LHCN-M2 (cell line): ENCODE measurements at regions not wholly inside any gene's neighbourhood (a gene's known extent, or its start where the extent isn't known, plus 50 kb on each side); places are given as distances from the start of the nearest gene placed in this dataset.
"Not testable (repeated sequence)": the region's sequence is repeated elsewhere in the genome, so short reads cannot be mapped to it uniquely, and the experiment has no call there.

Experiments
- DNase-seq: peaks from one replicate; pipeline ENCODE4 v3.0.0-alpha.2; 2012; ENCODE audit warnings: low read depth

DNA sequence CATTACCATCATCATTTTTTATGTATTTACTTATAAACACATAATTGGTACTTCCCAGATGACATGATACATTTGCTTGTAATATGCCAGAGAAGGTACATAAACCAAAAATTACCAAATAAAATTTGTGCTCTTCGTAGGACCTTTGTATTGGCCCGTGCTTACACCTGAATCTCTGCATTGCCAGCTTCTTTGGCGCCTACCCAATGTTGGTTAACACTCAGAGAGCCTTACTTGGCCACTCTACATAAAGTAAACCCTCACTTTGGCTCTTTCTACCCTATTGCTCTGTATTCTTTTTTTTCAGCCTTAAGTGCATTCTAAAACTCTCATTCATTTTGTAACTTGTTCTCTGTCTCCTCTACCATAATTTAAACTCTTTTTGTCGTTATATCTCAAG is 148.1 kb upstream of the ZNF608 start:
- DNase-seq, result no peak

DNA sequence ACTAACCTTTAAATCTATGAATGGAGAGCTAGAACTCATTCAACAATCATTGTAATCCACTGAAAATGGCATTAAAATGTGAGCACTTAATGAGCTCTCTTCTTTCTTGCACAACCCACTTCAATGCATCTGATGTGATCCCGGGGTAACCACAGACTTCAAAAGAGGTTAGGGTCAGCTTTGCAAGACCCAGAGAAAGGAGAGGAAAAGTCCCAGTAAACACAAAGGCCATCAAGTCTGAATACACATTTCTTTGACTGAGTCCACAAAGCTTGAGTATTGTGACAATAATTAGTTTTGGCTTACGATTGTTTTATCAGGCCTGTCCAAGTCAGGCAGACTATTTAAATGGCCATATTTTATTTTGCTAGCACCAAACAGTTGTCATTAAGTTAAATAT is 148.8 kb upstream of the ZNF608 start:
- no peak for DNase-seq

DNA sequence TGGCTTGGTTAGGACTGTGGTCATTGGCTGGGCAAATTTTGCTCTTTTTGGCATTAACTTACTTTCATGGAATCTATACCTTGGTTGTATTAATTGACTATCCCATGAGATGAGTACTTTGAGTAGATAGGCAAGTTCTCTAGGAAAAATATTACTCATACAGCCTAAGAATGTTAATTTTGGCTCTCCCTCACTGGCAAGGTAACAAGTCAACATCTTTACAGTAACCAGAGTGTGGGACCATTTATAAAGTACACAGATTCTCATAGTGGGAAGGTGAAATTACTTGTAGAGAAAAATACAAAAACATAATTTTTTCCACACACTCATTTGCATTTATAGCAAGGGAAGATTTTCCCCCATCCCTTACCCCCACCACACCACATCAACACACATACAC is 154.6 kb upstream of the ZNF608 start:
- no peak for DNase-seq

DNA sequence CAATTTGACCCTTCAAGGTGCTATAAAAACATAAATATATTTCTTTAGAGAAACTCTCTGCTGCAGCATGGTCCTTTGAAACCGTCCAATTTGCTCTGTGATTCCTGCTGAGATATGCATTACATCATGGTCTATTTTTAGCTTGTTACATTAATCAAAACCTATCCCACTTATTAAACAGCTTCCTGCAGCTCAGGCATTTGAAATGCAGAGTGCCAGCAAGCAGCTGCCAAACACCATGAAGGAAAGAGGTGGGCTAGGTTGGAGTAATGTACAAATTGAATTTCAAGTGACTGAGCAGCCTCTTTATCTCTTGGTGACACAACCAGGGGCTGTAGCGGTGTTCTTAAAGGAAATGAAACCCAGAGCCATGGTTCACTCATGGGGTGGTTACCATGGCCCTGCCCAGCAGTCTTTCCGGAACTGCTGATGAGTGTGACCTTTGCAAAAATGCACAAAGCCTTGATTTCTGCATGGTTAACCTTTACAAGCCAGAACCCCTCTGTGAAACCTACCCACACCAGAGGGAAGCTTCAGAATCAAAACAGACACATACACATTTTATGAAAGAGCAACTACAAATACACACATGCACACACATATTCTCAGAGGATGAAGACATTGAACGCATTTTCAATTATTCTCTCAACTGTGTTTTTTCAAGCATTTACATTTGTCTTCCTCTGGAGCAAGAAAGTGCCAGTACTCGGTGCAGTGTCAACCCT is 155.8 kb upstream of the ZNF608 start:
- DNase-seq, result peak; percentile 13

DNA sequence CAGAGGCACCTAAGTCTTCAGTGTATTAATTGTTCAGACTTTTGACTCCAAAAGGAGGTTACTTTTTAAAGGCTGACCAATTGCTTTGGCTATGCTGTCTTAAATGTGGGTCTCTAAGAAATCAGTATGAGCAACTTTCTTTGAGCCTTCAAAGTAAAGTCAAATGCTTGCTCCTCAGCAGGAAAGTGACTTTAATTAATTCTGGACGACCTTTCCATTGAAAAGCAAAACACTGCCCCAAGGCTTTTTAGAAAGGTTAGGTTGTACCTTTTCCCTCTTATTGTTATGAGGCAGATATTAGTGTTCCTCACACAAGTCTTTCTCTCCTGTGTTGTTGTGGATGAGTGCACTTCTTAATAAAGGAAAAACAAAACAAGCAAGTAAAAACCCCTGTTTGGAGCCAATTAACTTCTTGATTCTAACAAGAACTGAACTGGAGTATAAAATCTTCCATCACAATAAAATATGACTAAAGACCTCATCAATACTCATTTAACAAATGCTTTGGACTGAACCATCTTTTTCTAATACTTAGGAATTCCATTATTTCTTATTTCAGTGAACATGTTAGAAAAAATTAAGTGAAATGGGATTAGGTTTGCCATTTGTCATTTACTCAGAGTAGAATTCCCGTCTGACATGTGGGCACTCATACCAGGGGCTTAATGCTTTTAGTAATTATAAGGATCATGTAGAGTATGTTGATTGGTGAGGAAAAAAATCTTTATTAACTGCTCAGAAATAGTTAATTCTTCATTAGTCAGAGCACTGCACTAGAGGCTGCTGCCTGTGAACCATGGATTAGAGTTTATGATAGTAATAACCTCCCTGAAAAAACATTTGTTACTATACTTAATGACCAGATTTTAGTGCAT is 159.1 kb upstream of the ZNF608 start:
- no peak for DNase-seq

DNA sequence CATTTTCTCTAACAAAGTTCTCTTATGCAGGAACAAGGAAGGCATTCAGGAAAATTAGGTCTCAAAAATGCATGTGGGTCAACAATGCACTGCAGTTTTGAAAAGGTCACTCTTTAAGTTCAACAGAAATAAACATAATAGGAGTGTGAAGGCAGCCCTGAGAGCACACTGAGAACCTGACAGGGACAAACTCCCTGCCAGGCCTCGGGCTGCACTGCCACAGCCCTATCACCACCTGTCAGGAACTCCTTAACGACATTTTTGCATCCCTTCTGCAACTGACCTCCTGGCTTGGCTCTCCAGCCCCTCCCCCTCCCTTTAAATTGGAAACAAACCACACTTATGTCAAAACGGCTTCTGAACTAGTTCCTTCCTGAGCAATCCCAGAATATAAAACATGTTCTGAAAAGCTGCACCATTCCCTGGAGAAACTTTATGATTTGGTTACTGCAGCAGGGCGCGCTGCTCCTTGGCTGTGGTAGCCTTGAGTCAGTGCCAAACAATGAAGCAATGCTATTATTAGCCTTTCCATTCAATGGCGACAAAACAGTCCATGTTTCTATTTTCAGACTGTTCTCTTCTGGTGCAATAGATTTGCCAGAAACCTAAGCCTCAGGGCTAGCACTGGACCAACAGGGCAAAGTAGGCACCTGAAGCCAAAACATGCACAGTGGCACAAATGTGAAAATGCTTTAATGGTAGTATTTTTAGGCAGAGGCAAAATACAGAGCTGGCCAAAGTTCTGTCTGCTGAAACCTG is 160.1 kb upstream of the ZNF608 start:
- DNase-seq, result peak; percentile 80

DNA sequence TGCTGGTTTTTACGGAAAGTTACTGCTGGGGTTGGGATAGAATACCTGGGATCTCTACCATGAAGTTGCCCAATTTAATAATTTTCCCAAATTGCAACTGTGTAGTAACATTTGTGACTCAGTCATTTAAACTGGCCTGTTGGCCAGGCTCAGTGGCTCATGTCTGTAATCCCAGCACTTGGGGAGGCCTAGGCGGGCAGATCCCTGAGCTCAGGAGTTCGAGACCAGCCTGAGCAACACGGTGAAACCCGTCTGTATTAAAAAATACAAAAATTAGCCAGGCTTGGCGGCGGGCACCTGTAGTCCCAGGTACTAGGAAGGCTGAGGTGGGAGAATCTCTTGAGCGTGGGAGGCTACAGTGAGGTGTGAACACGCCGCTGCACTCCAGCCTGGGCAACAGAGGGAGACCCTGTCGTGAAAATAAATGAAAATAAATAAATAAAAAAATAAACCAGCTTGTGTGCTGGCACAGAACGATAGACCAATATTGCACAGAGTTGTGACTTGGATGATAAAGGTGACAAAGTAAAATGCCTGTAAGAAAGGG is 160.7 kb upstream of the ZNF608 start:
- no peak for DNase-seq

DNA sequence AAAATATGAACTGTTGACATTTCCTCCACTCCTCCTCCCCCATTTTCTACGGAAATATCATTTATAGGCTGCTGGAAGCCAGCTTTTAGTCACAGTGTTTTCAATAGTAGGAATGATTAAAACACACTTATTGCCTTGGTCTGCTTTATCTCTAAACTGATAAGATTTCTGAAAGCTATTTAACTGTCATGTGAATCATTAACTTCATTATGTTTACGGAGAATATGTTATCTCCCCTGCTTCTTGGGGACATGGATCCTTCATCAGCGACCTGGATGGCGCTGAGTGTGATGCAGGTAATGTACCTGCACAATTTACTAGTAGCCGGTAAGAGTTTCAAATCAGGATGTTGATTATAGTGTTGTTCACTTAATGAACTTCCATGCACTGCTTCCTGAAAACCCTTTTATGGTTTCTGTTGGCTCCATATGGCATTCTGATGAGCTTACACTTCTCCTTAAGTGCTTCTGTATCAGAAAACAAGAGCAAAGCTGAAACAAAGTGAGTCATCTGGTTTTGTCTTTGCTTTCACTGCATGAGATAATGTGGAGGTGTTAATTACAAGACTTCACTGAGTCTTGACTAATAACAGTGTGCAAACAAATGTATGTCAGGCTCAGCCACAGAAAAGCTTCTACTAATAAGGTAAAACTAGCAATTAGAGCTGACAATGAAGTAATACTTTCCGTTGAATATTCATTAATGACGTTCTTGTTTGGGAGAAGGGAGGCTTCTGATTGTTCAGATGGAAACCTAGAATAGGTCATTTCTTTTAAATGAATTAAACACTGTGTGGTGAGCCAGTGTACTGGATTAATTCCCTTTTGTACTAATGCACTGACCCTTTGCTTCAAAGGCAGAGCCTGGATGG is 162.4 kb upstream of the ZNF608 start:
- peak; percentile 19 for DNase-seq

DNA sequence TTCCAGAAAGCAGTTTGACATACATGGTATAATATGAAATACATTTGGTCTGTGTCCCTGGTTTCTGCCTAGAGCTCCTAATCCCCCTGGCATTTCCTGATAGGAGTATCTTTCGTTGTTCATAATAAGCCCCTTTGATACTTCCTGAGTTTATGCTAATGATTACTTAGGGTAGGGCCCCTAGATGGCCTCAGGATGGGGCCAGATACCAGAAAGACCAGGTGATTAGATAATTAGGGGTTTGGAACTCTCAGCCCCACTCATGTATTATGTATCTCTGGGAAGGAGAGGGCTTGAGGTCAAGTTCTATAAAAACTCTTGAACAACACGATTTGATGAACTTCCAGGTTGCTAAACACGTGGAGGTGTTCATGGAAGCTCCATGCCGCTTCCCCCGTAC is 163.3 kb upstream of the ZNF608 start:
- DNase-seq, result no peak

GRCh38 chr5:124910354-124911016 is 164.0 kb upstream of the ZNF608 start:
- no peak for DNase-seq

DNA sequence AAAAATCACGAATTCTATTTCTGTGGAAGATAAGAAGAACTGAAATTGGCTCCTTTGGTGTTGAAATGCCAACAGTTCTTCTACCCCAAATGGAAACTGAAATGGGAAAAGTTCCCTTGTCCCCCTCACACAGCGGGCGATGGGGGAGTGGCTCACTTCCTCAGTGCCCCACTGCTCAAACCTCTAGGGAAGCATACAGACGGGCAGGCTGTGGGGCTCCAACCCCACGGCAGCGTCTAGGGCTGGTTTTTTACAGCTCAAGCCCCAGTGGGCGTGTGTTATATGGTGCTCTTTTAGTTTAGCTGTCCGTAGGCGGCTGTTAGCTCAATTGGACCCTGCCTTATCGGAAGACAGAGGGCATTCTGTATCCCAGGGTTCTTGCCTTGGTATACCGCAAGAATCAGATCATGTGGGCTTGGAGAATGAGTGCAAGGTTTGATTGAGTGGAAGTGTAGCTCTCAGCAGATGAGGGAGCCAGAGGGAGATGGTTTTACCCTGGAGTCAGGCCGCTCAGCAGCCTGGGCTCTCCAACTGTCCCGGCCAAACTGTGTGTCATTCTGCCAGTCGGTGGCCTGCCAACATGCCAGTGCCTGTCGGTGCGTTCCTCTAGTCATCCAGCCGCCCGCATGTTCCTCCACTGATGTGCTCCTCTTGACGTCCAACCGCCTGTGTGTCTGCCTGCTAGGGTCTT is 166.3 kb upstream of the ZNF608 start:
- DNase-seq, result no peak

DNA sequence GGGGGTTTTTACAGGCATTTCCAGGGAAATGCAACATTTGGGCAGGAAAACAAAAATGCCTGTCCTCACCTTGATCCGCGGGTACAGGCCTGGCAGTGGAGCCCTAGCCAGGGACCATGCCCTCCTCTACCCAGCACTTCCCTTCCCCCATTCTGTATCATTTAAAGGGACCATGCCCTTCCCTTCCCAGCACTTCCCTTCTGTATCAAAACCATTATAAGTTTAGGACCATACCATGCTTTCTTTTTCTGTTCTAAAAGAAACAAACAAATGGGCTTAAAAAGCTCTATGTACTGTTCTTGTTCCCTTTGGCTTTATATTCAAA is 166.9 kb upstream of the ZNF608 start:
- DNase-seq, result no peak

DNA sequence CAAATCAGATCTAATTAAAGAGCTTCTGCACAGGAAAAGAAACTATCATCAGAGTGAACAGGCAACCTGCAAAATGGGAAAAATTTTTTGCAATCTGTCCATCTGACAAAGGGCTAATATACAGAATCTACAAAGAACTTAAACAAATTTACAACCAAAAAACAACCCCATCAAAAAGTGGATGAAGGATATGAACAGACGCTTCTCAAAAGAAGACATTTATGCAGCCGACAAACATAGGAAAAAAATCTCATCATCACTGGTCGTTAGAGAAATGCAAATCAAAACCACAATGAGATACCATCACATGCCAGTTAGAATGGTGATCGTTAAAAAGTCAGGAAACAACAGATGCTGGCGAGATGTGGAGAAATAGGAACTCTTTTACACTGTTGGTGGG is 169.9 kb upstream of the ZNF608 start:
- not testable (repeated sequence) for DNase-seq

GRCh38 chr5:124918618-124919017 is 172.2 kb upstream of the ZNF608 start:
- DNase-seq, result no peak

DNA sequence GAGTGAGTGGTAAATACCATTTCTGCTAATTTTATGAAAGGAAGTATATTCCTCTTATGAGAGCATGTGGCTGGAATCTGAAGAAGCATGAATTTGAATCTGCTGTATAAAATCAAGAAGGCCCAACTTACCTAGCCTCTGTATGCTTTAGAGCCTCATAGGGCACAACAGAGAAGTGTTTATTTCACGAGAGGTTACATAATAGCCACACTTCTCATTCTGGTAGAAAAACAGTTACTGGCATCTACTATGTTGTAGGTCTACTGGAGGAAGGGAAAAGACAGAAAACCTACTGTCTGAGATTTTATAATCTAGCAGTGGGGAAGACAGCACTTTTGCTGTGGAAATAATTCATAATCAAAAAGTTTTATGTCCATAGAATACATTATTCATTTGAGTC is 172.6 kb upstream of the ZNF608 start:
- DNase-seq, result no peak

DNA sequence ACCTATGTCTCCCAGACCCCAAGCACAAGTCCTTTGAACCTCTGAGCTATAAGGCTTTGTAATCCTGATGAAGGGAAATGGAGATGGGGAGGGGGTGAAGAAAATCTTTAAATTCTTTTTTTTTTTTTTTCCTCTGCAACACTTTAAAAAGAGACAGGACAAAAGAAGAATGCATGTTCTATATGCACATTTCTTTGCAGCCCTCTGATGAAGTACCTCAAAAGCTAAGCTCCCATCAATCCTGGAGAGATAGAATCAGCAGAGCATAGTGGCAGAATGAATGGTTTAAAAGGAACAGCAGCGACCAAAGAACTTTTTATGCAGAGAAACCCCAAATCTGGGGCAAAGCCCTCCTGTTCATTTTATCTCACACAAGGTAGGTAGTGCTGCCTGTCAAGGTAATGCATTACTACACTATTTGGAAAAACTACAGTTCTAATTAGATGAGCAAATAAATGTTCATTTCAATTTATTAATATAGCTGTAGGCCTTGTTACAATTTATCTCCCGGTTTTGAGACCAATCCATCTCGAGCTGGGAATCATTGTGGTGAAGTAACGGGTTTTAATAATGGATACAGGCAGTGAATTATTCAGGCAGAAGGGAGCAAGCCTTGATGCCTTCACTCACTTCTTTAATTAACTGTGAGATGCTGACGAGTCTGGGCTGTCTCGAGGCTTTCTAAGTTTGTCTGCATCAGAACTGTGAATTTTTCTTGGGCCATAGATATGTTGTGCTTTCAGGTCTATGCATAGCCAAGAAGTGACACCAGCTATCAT is 173.5 kb upstream of the ZNF608 start:
- DNase-seq, result no peak

- DNase-seq, result no peak
Observed at GRCh38 chr5:124920909-124921666, 174.6 kb upstream of the ZNF608 start.

DNA sequence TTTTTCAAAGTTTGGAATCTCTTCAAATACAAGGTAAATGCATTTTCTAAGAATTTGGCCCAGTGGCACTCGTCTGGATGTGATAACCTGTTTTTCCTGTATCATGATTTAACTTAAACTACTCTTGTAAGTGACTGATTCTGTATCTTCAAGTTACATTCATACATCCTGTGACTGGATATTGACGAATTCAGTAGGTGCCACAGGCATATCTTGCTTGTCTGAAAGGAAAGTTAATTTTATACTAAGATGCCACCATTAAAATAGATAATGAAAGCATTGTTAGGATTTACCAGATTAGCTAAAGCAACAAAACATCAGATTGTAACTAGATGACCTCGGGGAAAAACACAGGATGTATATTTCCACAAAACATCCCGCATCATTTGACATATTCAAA is 175.3 kb upstream of the ZNF608 start:
- no peak for DNase-seq
